ENCODE measurements at regions not wholly inside any gene's neighbourhood (a gene's known extent, or its start where the extent isn't known, plus 50 kb on each side); places are given as distances from the start of the nearest gene placed in this dataset.

DNA sequence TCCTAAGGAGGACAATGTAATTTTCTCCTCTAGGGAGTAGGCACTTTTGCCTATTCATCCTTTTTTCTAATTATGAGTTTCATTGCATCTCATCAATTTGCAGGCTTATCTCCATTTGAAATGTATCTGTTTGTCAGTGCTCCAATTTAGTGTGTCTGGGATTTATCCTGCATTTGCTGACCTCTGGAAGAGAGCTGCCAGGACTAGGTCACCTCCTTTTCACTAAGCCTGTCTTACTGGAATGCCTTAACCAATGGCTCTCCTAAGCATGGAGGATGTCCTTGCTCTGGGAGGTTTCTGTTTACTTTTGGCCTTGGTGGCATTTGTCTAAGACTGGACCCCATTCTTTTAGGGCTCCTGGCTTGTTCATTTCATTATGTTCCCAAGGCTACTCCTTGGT is 261.5 kb downstream of the NEBL start:
- TF ChIP-seq, protein P1, sequence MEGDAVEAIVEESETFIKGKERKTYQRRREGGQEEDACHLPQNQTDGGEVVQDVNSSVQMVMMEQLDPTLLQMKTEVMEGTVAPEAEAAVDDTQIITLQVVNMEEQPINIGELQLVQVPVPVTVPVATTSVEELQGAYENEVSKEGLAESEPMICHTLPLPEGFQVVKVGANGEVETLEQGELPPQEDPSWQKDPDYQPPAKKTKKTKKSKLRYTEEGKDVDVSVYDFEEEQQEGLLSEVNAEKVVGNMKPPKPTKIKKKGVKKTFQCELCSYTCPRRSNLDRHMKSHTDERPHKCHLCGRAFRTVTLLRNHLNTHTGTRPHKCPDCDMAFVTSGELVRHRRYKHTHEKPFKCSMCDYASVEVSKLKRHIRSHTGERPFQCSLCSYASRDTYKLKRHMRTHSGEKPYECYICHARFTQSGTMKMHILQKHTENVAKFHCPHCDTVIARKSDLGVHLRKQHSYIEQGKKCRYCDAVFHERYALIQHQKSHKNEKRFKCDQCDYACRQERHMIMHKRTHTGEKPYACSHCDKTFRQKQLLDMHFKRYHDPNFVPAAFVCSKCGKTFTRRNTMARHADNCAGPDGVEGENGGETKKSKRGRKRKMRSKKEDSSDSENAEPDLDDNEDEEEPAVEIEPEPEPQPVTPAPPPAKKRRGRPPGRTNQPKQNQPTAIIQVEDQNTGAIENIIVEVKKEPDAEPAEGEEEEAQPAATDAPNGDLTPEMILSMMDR (IDR thresholded peaks at IDR 0.05), result no peak
- no peak for TF ChIP-seq POLR2A (IDR thresholded peaks at IDR 0.05)
- Histone ChIP-seq H3K36me3 (replicated peaks in 1 of 2; ENCODE audit: insufficient read depth in 1 of 2, low read depth in 2 of 2) (no peaks in the 10 kb centered on the region), H3K9me3 (no peaks in the 10 kb centered on the region), H3K27ac (no peak overlapping the region), H3K4me3 (no peak overlapping the region), H3K4me1 (no peaks in the 10 kb centered on the region), H3K27me3 (no peaks in the 10 kb centered on the region)
- ATAC-seq (peak; percentile 9), DNase-seq (no peak)
- intact Hi-C loops (cut with DNase I), result no loop called here

DNA sequence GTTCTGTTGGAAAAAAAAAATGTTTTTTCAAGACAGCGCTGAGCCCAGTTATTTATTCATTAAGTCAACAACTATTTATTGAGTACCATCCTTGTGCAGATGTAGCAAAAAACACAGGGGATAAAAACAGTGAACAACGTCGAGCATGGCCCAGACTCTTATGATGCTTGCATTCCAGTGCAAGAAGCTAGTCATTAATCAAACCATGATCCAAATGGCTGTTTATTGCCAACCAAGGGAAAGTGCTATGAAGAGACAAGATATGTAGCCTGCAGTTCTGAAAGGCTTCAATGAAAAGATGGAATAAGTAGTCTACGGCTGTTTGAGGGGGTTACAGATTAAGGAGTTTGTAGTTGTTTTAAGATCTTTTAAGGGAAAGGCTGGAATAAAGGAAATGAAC is 262.3 kb downstream of the NEBL start:
- no peak for DNase-seq
- no peaks in the 10 kb centered on the region for H3K36me3 ChIP-seq (replicated peaks in 1 of 2; ENCODE audit: insufficient read depth in 1 of 2, low read depth in 2 of 2)
- 42 to 59% methylated on average over 4 of the region's 4 CpGs for WGBS, 2 donors
- no peaks in the 10 kb centered on the region for H3K27me3 ChIP-seq
- H3K4me3 ChIP-seq, result no peak overlapping the region
- intact Hi-C loops (cut with DNase I), result no loop called here
- no peak for ATAC-seq
- TF ChIP-seq, protein P1 (IDR thresholded peaks at IDR 0.05), result no peak
- TF ChIP-seq POLR2A (IDR thresholded peaks at IDR 0.05), result no peak
- no peaks in the 10 kb centered on the region for H3K9me3 ChIP-seq
- H3K4me1 ChIP-seq, result no peaks in the 10 kb centered on the region
- no peak overlapping the region for H3K27ac ChIP-seq

DNA sequence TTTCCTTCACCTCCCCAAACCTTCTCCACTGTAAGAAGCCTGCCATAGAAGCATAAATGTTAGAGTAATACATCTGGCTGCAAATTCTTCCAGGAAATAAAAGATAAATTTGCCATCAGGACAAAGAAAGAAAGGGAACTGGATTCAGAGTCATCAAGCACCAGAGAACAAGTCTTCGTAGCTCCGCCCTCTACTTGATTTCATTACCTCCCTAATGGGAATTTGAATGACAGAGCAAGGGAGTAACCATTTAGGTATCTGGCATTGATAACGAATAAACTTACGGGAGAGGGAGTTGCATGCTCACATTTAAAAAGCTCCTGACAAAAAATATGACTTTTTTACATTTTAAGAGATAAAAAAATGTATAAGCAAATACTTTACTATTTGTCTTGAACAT is 263.4 kb downstream of the NEBL start:
- Histone ChIP-seq H3K4me1 (no peaks in the 10 kb centered on the region), H3K4me3 (no peak overlapping the region), H3K27me3 (no peaks in the 10 kb centered on the region), H3K9me3 (no peaks in the 10 kb centered on the region), H3K36me3 (replicated peaks in 1 of 2; ENCODE audit: insufficient read depth in 1 of 2, low read depth in 2 of 2) (no peaks in the 10 kb centered on the region), H3K27ac (no peak overlapping the region)
- TF ChIP-seq, protein P1 (IDR thresholded peaks at IDR 0.05), result no peak
- TF ChIP-seq POLR2A (IDR thresholded peaks at IDR 0.05), result no peak
- DNase-seq (no peak), ATAC-seq (no peak)
- 72 to 75% methylated on average over 4 of the region's 4 CpGs for WGBS, 2 donors
- intact Hi-C loops (cut with DNase I), result no loop called here

DNA sequence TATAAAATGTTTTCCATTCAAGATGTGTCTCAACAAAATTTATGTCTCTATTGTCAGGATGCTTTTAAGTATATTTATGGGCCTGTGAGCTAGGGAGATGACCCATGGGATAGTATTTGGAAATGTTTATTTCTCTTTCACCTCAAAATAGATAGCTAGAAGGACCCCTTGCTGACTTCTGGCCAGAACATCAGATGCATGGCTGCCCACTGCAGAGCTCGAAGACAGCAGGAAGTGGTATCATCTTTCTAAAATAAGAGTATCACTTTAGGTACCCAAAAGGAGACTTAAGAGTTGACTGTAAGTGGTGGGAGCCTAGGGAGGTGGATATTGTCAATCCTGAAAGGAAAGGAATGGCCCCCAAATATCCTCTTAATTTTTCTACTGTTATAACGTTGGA is 264.4 kb downstream of the NEBL start:
- DNase-seq, result no peak
- Histone ChIP-seq H3K4me3 (no peak overlapping the region), H3K4me1 (no peaks in the 10 kb centered on the region), H3K36me3 (replicated peaks in 1 of 2; ENCODE audit: insufficient read depth in 1 of 2, low read depth in 2 of 2) (no peaks in the 10 kb centered on the region), H3K27me3 (no peaks in the 10 kb centered on the region), H3K27ac (no peak overlapping the region), H3K9me3 (no peaks in the 10 kb centered on the region)
- TF ChIP-seq, protein P1 (IDR thresholded peaks at IDR 0.05), result no peak
- TF ChIP-seq POLR2A (IDR thresholded peaks at IDR 0.05), result no peak
- intact Hi-C loops (cut with DNase I), result no loop called here
- ATAC-seq, result no peak
- 55 to 82% methylated on average over 2 of the region's 2 CpGs for WGBS, 2 donors

DNA sequence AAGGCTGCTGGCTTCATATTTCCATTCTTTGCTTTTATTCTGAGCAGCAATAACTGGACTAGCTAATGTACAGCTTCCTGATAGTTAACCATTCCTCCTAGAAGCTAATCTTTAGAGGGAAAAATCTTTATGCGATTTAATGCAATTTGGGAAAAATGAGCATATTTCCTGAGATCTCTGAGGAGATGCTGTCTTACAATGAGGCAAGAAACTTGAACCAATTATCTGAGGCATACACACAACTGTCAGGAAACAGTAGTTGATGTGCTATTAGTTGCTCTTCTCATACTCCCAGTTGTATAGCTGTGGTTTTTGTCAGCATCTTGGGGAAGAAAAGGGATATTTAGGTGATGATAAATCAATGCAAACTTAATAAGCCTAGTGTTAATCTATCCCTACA is 265.9 kb downstream of the NEBL start:
- no peak for DNase-seq
- ATAC-seq, result no peak
- TF ChIP-seq, protein P1 (IDR thresholded peaks at IDR 0.05), result no peak
- no peak for TF ChIP-seq POLR2A (IDR thresholded peaks at IDR 0.05)
- WGBS, 2 donors, result 71 to 100% methylated on average over 1 of the region's 1 CpG
- Histone ChIP-seq H3K9me3 (no peaks in the 10 kb centered on the region), H3K4me1 (no peaks in the 10 kb centered on the region), H3K36me3 (replicated peaks in 1 of 2; ENCODE audit: insufficient read depth in 1 of 2, low read depth in 2 of 2) (no peaks in the 10 kb centered on the region), H3K27ac (no peak overlapping the region), H3K4me3 (no peak overlapping the region), H3K27me3 (no peaks in the 10 kb centered on the region)
- intact Hi-C loops (cut with DNase I), result no loop called here

All from body of pancreas (tissue), 4 donors.